Endothelial cell (in vitro differentiated cells): ENCODE measurements at regions not wholly inside any gene's neighbourhood (a gene's known extent, or its start where the extent isn't known, plus 50 kb on each side); places are given as distances from the start of the nearest gene placed in this dataset.

Experiments
- DNase-seq: peaks from one replicate; pipeline ENCODE4 v3.0.0; 2021; ENCODE audit warnings: low spot score
- H3K27ac Mint-ChIP-seq: one replicate; pipeline ENCODE4 v1.8.0; 2021; ENCODE audit warnings: mixed read lengths, inconsistent platforms; ENCODE audit not compliant: unreplicated experiment
- H3K27me3 Mint-ChIP-seq: one replicate; pipeline ENCODE4 v1.8.0; 2021; ENCODE audit warnings: mild to moderate bottlenecking, moderate library complexity, mixed read lengths, inconsistent platforms; ENCODE audit not compliant: unreplicated experiment
- H3K36me3 Mint-ChIP-seq: one replicate; pipeline ENCODE4 v1.8.0; 2021; ENCODE audit warnings: mild to moderate bottlenecking, low read depth, mixed read lengths, inconsistent platforms; ENCODE audit not compliant: unreplicated experiment
- H3K4me1 Mint-ChIP-seq: one replicate; pipeline ENCODE4 v1.8.0; 2021; ENCODE audit warnings: mild to moderate bottlenecking, mixed read lengths, inconsistent platforms; ENCODE audit not compliant: unreplicated experiment
- H3K4me3 Mint-ChIP-seq: one replicate; pipeline ENCODE4 v1.8.0; 2021; ENCODE audit warnings: mild to moderate bottlenecking, mixed read lengths, inconsistent platforms; ENCODE audit not compliant: unreplicated experiment
- H3K9me3 Mint-ChIP-seq: one replicate; pipeline ENCODE4 v1.8.0; 2021; ENCODE audit warnings: mixed read lengths, inconsistent platforms; ENCODE audit not compliant: unreplicated experiment
- TF ChIP-seq, protein P1 (sequence below): fragments of 200-600 bp; sonication (generic); IDR thresholded peaks from one replicate; pipeline ENCODE4 v1.5.0; 2021; ENCODE audit warnings: antibody characterized with exemption; ENCODE audit not compliant: unreplicated experiment

- Mint-ChIP-seq H3K36me3 (peaks cover 13% of the 10 kb centered on the region), H3K27ac (peak overlapping the region; percentile 1), H3K4me1 (peaks cover 11% of the 10 kb centered on the region), H3K27me3 (no peaks in the 10 kb centered on the region), H3K4me3 (no peak overlapping the region), H3K9me3 (no peaks in the 10 kb centered on the region)
- TF ChIP-seq, protein P1, sequence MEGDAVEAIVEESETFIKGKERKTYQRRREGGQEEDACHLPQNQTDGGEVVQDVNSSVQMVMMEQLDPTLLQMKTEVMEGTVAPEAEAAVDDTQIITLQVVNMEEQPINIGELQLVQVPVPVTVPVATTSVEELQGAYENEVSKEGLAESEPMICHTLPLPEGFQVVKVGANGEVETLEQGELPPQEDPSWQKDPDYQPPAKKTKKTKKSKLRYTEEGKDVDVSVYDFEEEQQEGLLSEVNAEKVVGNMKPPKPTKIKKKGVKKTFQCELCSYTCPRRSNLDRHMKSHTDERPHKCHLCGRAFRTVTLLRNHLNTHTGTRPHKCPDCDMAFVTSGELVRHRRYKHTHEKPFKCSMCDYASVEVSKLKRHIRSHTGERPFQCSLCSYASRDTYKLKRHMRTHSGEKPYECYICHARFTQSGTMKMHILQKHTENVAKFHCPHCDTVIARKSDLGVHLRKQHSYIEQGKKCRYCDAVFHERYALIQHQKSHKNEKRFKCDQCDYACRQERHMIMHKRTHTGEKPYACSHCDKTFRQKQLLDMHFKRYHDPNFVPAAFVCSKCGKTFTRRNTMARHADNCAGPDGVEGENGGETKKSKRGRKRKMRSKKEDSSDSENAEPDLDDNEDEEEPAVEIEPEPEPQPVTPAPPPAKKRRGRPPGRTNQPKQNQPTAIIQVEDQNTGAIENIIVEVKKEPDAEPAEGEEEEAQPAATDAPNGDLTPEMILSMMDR, result no peak
- DNase-seq, result no peak
These were observed 302.0 kb downstream of the SOX4 start for GRCh38 chr6:21895555-21895954.

GRCh38 chr6:21898107-21898796, 304.7 kb downstream of the SOX4 start:
- no peak for DNase-seq
- no peak overlapping the region for H3K27ac Mint-ChIP-seq

DNA sequence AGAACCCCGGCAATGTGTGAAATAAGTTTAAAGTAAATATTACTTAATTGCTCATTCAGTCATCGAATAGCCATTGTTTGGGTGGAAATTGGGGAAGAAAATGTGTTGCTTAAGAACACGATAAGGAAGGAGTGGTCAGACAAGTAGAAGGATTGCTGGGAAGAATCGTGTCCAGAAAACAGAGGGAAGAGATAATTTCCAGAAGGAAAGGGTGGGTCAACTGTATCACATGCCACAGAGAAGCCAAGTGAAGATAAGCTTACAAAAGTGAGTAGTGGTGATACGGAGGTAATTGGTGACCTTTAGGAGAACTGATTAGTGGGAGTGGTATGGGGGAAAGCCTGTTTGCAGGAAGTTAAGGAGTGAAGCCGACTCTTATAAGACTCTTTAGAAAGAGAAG, 306.2 kb downstream of the SOX4 start:
- peaks cover 3% of the 10 kb centered on the region for H3K27me3 Mint-ChIP-seq
- no peaks in the 10 kb centered on the region for H3K9me3 Mint-ChIP-seq
- H3K4me1 Mint-ChIP-seq, result no peaks in the 10 kb centered on the region
- peaks cover 9% of the 10 kb centered on the region for H3K36me3 Mint-ChIP-seq
- no peak for DNase-seq
- TF ChIP-seq, protein P1, result no peak
- H3K27ac Mint-ChIP-seq, result no peak overlapping the region
- H3K4me3 Mint-ChIP-seq, result peak overlapping the region; percentile 7

More at GRCh38 chr6:21898107-21898796, 304.7 kb downstream of the SOX4 start:
- H3K36me3 Mint-ChIP-seq, result peaks cover 13% of the 10 kb centered on the region
- no peaks in the 10 kb centered on the region for H3K9me3 Mint-ChIP-seq
- peaks cover 1% of the 10 kb centered on the region for H3K27me3 Mint-ChIP-seq
- TF ChIP-seq, protein P1, result no peak
- no peak overlapping the region for H3K4me3 Mint-ChIP-seq
- no peaks in the 10 kb centered on the region for H3K4me1 Mint-ChIP-seq

DNA sequence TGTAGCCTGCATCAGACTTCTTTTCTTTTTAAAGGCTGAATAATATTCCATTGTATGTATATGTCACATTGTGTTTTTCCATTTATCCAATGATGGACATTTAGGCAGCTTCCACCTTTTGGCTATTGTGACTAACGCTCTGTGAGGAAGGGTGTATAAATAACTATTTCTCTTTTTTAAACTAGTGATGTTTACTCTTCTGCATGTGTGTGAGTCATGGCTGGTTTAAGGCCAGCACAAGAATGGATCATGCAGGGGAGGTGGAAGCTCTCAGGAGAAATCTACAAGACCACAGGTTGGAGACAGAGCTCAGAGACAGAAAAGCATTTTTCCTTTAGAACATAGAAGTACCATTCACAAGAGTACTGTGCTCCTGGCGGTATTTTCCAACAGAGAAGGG, 307.2 kb downstream of the SOX4 start:
- Mint-ChIP-seq H3K36me3 (peaks cover 6% of the 10 kb centered on the region), H3K27me3 (peaks cover 3% of the 10 kb centered on the region), H3K4me3 (no peak overlapping the region), H3K9me3 (no peaks in the 10 kb centered on the region), H3K4me1 (no peaks in the 10 kb centered on the region), H3K27ac (no peak overlapping the region)
- DNase-seq, result no peak
- TF ChIP-seq, protein P1, result no peak

DNA sequence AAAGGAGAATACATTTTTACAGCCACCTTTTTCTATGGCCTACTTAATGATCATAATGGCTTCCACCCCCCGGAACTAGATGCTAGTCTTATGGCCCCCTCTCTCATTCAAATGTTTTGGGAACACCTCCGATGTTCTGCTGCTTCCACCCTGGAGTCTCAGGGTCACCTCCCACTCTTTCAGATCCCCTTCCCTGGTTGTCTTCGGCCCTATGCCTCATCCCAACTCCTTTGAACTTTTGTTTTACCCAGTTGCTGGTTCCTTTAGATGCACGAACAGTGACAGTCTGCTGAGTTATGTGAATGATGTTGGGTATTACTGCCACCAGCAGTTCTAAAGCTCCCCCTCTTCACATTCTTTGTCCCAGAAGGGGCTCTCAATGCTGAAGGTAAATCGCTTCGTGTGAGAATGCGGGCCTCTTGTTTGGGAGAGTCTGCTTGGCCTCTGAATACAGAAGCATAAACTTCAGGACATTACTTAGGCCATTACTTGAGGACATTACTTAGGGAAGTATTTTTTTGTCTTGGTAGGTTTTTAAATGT, 309.1 kb downstream of the SOX4 start:
- TF ChIP-seq, protein P1, result no peak
- no peaks in the 10 kb centered on the region for H3K4me1 Mint-ChIP-seq
- no peak overlapping the region for H3K27ac Mint-ChIP-seq
- no peak for DNase-seq
- H3K36me3 Mint-ChIP-seq, result peaks cover 4% of the 10 kb centered on the region
- peaks cover 3% of the 10 kb centered on the region for H3K27me3 Mint-ChIP-seq
- H3K9me3 Mint-ChIP-seq, result no peaks in the 10 kb centered on the region
- H3K4me3 Mint-ChIP-seq, result no peak overlapping the region
